CD8-positive, alpha-beta memory T cell (primary cell): ENCODE measurements at regions not wholly inside any gene's neighbourhood (a gene's known extent, or its start where the extent isn't known, plus 50 kb on each side); places are given as distances from the start of the nearest gene placed in this dataset.

ENCODE experiments used
- CTCF ChIA-PET: fragments of 350-600 bp; sonication (Branson Sonifier 250); formaldehyde crosslinking; loops from one replicate; lab custom pipeline; 2021; ENCODE audit warnings: antibody characterized with exemption; lab: Charles Lee
- POLR2A ChIA-PET: fragments of 350-600 bp; sonication (Branson Sonifier 250); formaldehyde crosslinking; loops from one replicate; lab custom pipeline; 2021; ENCODE audit warnings: antibody characterized with exemption; lab: Charles Lee
- DNase-seq, 5 donors: peaks; one replicate each; pipeline versions ENCODE4 v3.0.0 to v3.0.0-alpha.2; 2020 to 2022; ENCODE audit warnings: mixed read lengths in 1 of 5
- H3K27ac ChIP-seq: one replicate; pipeline ENCODE4 v1.7.0; 2013; ENCODE audit warnings: low read depth, mild to moderate bottlenecking, low read length, moderate library complexity
- H3K27me3 ChIP-seq: 2 replicates; pipeline ENCODE4 v1.7.0; 2013; ENCODE audit warnings: low read length, mild to moderate bottlenecking; ENCODE audit not compliant: insufficient read depth, poor library complexity, severe bottlenecking
- H3K36me3 ChIP-seq: 2 replicates; pipeline ENCODE4 v1.7.0; 2013; ENCODE audit warnings: mild to moderate bottlenecking, low read length, moderate library complexity; ENCODE audit not compliant: insufficient read depth
- H3K4me1 ChIP-seq: 2 replicates; pipeline ENCODE4 v1.7.0; 2013; ENCODE audit warnings: mild to moderate bottlenecking, low read length, moderate library complexity; ENCODE audit not compliant: insufficient read depth
- H3K4me3 ChIP-seq: 2 replicates; pipeline ENCODE4 v1.7.0; 2013; ENCODE audit warnings: mild to moderate bottlenecking, low read length
- H3K9me3 ChIP-seq: 2 replicates; pipeline ENCODE4 v1.7.0; 2013; ENCODE audit warnings: mild to moderate bottlenecking, low read length
- H3K27ac Mint-ChIP-seq, 8 donors: one replicate each; pipeline ENCODE4 v1.8.0; 2020 to 2021; ENCODE audit warnings: mixed read lengths in 8 of 8, mild to moderate bottlenecking in 6 of 8, inconsistent platforms in 3 of 8, moderate library complexity in 3 of 8
- H3K27me3 Mint-ChIP-seq, 2 donors: one replicate each; pipeline ENCODE4 v1.8.0; 2020 to 2021; ENCODE audit warnings: mixed read lengths in 2 of 2, mild to moderate bottlenecking in 1 of 2, moderate library complexity in 1 of 2
- H3K36me3 Mint-ChIP-seq, 3 donors: one replicate each; pipeline ENCODE4 v1.8.0; 2020 to 2021; ENCODE audit warnings: mixed read lengths in 3 of 3, inconsistent platforms in 1 of 3, mild to moderate bottlenecking in 1 of 3
- H3K4me1 Mint-ChIP-seq, 3 donors: one replicate each; pipeline ENCODE4 v1.8.0; 2020 to 2021; ENCODE audit warnings: mixed read lengths in 3 of 3, inconsistent platforms in 1 of 3, mild to moderate bottlenecking in 1 of 3
- H3K4me3 Mint-ChIP-seq, 7 donors: one replicate each; pipeline ENCODE4 v1.8.0; 2020 to 2021; ENCODE audit warnings: mixed read lengths in 7 of 7, mild to moderate bottlenecking in 6 of 7, moderate library complexity in 4 of 7, inconsistent platforms in 2 of 7
- H3K9me3 Mint-ChIP-seq, 5 donors: one replicate each; pipeline ENCODE4 v1.8.0; 2020 to 2022; ENCODE audit warnings: mixed read lengths in 5 of 5, mild to moderate bottlenecking in 3 of 5, moderate library complexity in 2 of 5, inconsistent platforms in 1 of 5

GRCh38 chr12:124208489-124208888, 86.4 kb upstream of the RFLNA start:
- DNase-seq, result no peak
- Mint-ChIP-seq H3K27ac (no peak overlapping the region), H3K36me3 (no peaks in the 10 kb centered on the region), H3K27me3 (peaks cover 8 to 10% of the 10 kb centered on the region in 2 donors), H3K9me3 (peaks cover 4 to 13% (median 9%) of the 10 kb centered on the region in 5 donors), H3K4me1 (no peaks in the 10 kb centered on the region), H3K4me3 (no peak overlapping the region)
- no peak overlapping the region for H3K4me3 ChIP-seq
- H3K36me3 ChIP-seq, result no peaks in the 10 kb centered on the region
- H3K4me1 ChIP-seq, result no peaks in the 10 kb centered on the region
- H3K27ac ChIP-seq, result no peak overlapping the region
- H3K9me3 ChIP-seq, result no peaks in the 10 kb centered on the region
- ChIA-PET POLR2A (no interaction called here), CTCF (no interaction called here)
- no peaks in the 10 kb centered on the region for H3K27me3 ChIP-seq

GRCh38 chr12:124210991-124211577, 83.8 kb upstream of the RFLNA start:
- ChIA-PET POLR2A (no interaction called here), CTCF (no interaction called here)
- Histone ChIP-seq H3K4me3 (no peak overlapping the region), H3K9me3 (peaks cover 4% of the 10 kb centered on the region), H3K27me3 (no peaks in the 10 kb centered on the region), H3K27ac (no peak overlapping the region), H3K4me1 (no peaks in the 10 kb centered on the region), H3K36me3 (no peaks in the 10 kb centered on the region)
- Mint-ChIP-seq H3K27ac (no peak overlapping the region), H3K4me3 (no peak overlapping the region), H3K4me1 (no peaks in the 10 kb centered on the region), H3K27me3 (peaks cover 15 to 25% of the 10 kb centered on the region in 2 donors), H3K36me3 (peaks cover 0 to 6% (median 0%) of the 10 kb centered on the region in 3 donors), H3K9me3 (peaks cover 10 to 27% (median 17%) of the 10 kb centered on the region in 5 donors)
- DNase-seq, result no peak

GRCh38 chr12:124211753-124212152, 83.1 kb upstream of the RFLNA start:
- Histone ChIP-seq H3K4me3 (no peak overlapping the region), H3K36me3 (no peaks in the 10 kb centered on the region), H3K9me3 (peaks cover 4% of the 10 kb centered on the region), H3K27me3 (no peaks in the 10 kb centered on the region), H3K27ac (no peak overlapping the region), H3K4me1 (no peaks in the 10 kb centered on the region)
- Mint-ChIP-seq H3K9me3 (peaks cover 10 to 27% (median 17%) of the 10 kb centered on the region in 5 donors), H3K27ac (no peak overlapping the region), H3K27me3 (peaks cover 15 to 32% of the 10 kb centered on the region in 2 donors), H3K4me3 (no peak overlapping the region), H3K36me3 (peaks cover 0 to 6% (median 0%) of the 10 kb centered on the region in 3 donors), H3K4me1 (no peaks in the 10 kb centered on the region)
- CTCF ChIA-PET, result no interaction called here
- POLR2A ChIA-PET, result no interaction called here
- DNase-seq, result no peak

- Mint-ChIP-seq H3K36me3 (peaks cover 0 to 6% (median 0%) of the 10 kb centered on the region in 3 donors), H3K4me1 (no peaks in the 10 kb centered on the region), H3K27ac (no peak overlapping the region), H3K4me3 (no peak overlapping the region), H3K9me3 (peaks cover 10 to 27% (median 17%) of the 10 kb centered on the region in 5 donors), H3K27me3 (peaks cover 11 to 28% of the 10 kb centered on the region in 2 donors)
- Histone ChIP-seq H3K36me3 (no peaks in the 10 kb centered on the region), H3K27me3 (no peaks in the 10 kb centered on the region), H3K4me3 (no peak overlapping the region), H3K9me3 (peaks cover 4% of the 10 kb centered on the region), H3K27ac (no peak overlapping the region), H3K4me1 (no peaks in the 10 kb centered on the region)
- no peak for DNase-seq
- POLR2A ChIA-PET, result no interaction called here
- CTCF ChIA-PET, result no interaction called here
Observed at GRCh38 chr12:124213666-124214347, 81.1 kb upstream of the RFLNA start.

GRCh38 chr12:124214574-124214973, 80.3 kb upstream of the RFLNA start:
- ChIA-PET POLR2A (no interaction called here), CTCF (no interaction called here)
- H3K4me3 ChIP-seq, result no peak overlapping the region
- H3K9me3 ChIP-seq, result peaks cover 4% of the 10 kb centered on the region
- Mint-ChIP-seq H3K36me3 (peaks cover 0 to 6% (median 0%) of the 10 kb centered on the region in 3 donors), H3K27ac (no peak overlapping the region), H3K4me1 (no peaks in the 10 kb centered on the region), H3K9me3 (peaks cover 10 to 27% (median 17%) of the 10 kb centered on the region in 5 donors), H3K4me3 (no peak overlapping the region), H3K27me3 (peaks cover 11 to 28% of the 10 kb centered on the region in 2 donors)
- H3K27ac ChIP-seq, result no peak overlapping the region
- no peak for DNase-seq
- no peaks in the 10 kb centered on the region for H3K4me1 ChIP-seq
- H3K27me3 ChIP-seq, result no peaks in the 10 kb centered on the region
- no peaks in the 10 kb centered on the region for H3K36me3 ChIP-seq

- Mint-ChIP-seq H3K4me3 (no peak overlapping the region), H3K27ac (no peak overlapping the region), H3K4me1 (no peaks in the 10 kb centered on the region), H3K9me3 (peaks cover 10 to 36% (median 20%) of the 10 kb centered on the region in 5 donors), H3K27me3 (peaks cover 18 to 43% of the 10 kb centered on the region in 2 donors), H3K36me3 (peaks cover 0 to 23% (median 0%) of the 10 kb centered on the region in 3 donors)
- ChIA-PET CTCF (no interaction called here), POLR2A (no interaction called here)
- Histone ChIP-seq H3K27me3 (no peaks in the 10 kb centered on the region), H3K27ac (no peak overlapping the region), H3K4me3 (no peak overlapping the region), H3K36me3 (no peaks in the 10 kb centered on the region), H3K9me3 (peaks cover 4% of the 10 kb centered on the region), H3K4me1 (no peaks in the 10 kb centered on the region)
- no peak for DNase-seq
Observed at GRCh38 chr12:124216966-124217365, 77.9 kb upstream of the RFLNA start.

- no peak for DNase-seq
- H3K4me1 ChIP-seq, result no peaks in the 10 kb centered on the region
- Mint-ChIP-seq H3K4me1 (no peaks in the 10 kb centered on the region), H3K36me3 (peaks cover 0 to 26% (median 0%) of the 10 kb centered on the region in 3 donors), H3K9me3 (peaks cover 10 to 36% (median 20%) of the 10 kb centered on the region in 5 donors), H3K4me3 (no peak overlapping the region), H3K27ac (no peak overlapping the region), H3K27me3 (peaks cover 19 to 50% of the 10 kb centered on the region in 2 donors)
- H3K9me3 ChIP-seq, result peaks cover 4% of the 10 kb centered on the region
- H3K27me3 ChIP-seq, result no peaks in the 10 kb centered on the region
- no peak overlapping the region for H3K27ac ChIP-seq
- ChIA-PET CTCF (no interaction called here), POLR2A (no interaction called here)
- H3K36me3 ChIP-seq, result no peaks in the 10 kb centered on the region
- no peak overlapping the region for H3K4me3 ChIP-seq
Observed at GRCh38 chr12:124217508-124218242, 77.2 kb upstream of the RFLNA start.

GRCh38 chr12:124218243-124218560, 76.7 kb upstream of the RFLNA start:
- Mint-ChIP-seq H3K27ac (no peak overlapping the region), H3K27me3 (peaks cover 16 to 54% of the 10 kb centered on the region in 2 donors), H3K9me3 (peaks cover 10 to 33% (median 19%) of the 10 kb centered on the region in 5 donors), H3K4me1 (peaks cover 0 to under 1% (median 0%) of the 10 kb centered on the region in 3 donors), H3K4me3 (no peak overlapping the region), H3K36me3 (peaks cover 0 to 26% (median 0%) of the 10 kb centered on the region in 3 donors)
- no peaks in the 10 kb centered on the region for H3K27me3 ChIP-seq
- ChIA-PET POLR2A (no interaction called here), CTCF (no interaction called here)
- no peaks in the 10 kb centered on the region for H3K4me1 ChIP-seq
- H3K27ac ChIP-seq, result no peak overlapping the region
- H3K9me3 ChIP-seq, result peaks cover 4% of the 10 kb centered on the region
- DNase-seq, result no peak
- no peaks in the 10 kb centered on the region for H3K36me3 ChIP-seq
- H3K4me3 ChIP-seq, result no peak overlapping the region
